Endothelial cell of umbilical vein (primary cell): ENCODE measurements at regions not wholly inside any gene's neighbourhood (a gene's known extent, or its start where the extent isn't known, plus 50 kb on each side); places are given as distances from the start of the nearest gene placed in this dataset.

Source experiments
- BruUV-seq: library from RNA; stranded (reverse); fragments of 400-500 nt; replicated peaks from 2 replicates; lab custom pipeline; 2021; lab: Mats Ljungman, UMichigan
- CTCF ChIA-PET: fragments of 300-600, 350-600 bp; sonication (Branson Sonifier 250); formaldehyde crosslinking; loops from one replicate; lab custom pipeline; 2021; ENCODE audit warnings: antibody characterized with exemption, inconsistent platforms; lab: Charles Lee
- POLR2A ChIA-PET: fragments of 300-600, 350-600 bp; sonication (Branson Sonifier 250); formaldehyde crosslinking; loops from one replicate; lab custom pipeline; 2021; ENCODE audit warnings: antibody characterized with exemption, inconsistent platforms; lab: Charles Lee
- DNase-seq: peaks from one replicate; pipeline ENCODE4 v3.0.0-alpha.2; 2011; ENCODE audit warnings: low read depth, low spot score
- FAIRE-seq: peaks from 2 replicates; lab custom pipeline; 2011; peaks lifted over from hg19 to GRCh38; lab: Jason Lieb, UNC
- H2AFZ ChIP-seq: 2 replicates; pipeline ENCODE4 v1.6.0; 2012; ENCODE audit warnings: low read depth, low read length, control low read depth, inconsistent platforms
- H3K27ac ChIP-seq: 2 replicates; pipeline ENCODE4 v1.5.1; 2011; ENCODE audit warnings: low read depth, mild to moderate bottlenecking, control low read depth, low read length, moderate library complexity; ENCODE audit not compliant: insufficient read depth
- H3K27me3 ChIP-seq, 2 experiments: 2 replicates each; pipeline versions ENCODE4 v1.6.0 to v1.6.1; 2011; ENCODE audit warnings: low read length in 2 of 2, mixed read lengths in 1 of 2; ENCODE audit not compliant: control insufficient read depth in 2 of 2, insufficient read depth in 2 of 2
- H3K36me3 ChIP-seq, 2 experiments: 2 replicates in 1 of 2; 3 replicates in 1 of 2; pipeline ENCODE4 v1.5.1; 2011; ENCODE audit warnings: low read length in 2 of 2, mild to moderate bottlenecking in 1 of 2, moderate library complexity in 1 of 2; ENCODE audit not compliant: control insufficient read depth in 2 of 2, insufficient read depth in 2 of 2; ENCODE audit errors: extremely low read depth in 1 of 2
- H3K4me1 ChIP-seq: 3 replicates; pipeline ENCODE4 v1.5.1; 2011; ENCODE audit warnings: mild to moderate bottlenecking, low read length; ENCODE audit not compliant: control insufficient read depth, insufficient read depth; ENCODE audit errors: extremely low read depth
- H3K4me2 ChIP-seq: 2 replicates; pipeline ENCODE4 v1.6.1; 2011; ENCODE audit warnings: low read length, control low read depth, mixed read lengths; ENCODE audit not compliant: insufficient read depth
- H3K4me3 ChIP-seq, 3 experiments: fragments of 200-600 bp in 1 of 3; sonication (generic), shearing (Covaris generic) in 1 of 3; replicated peaks in 1 of 3; 2 replicates each; pipeline ENCODE4 v1.5.1; 2011 to 2016; ENCODE audit warnings: control low read depth in 3 of 3, low read length in 3 of 3, mild to moderate bottlenecking in 2 of 3, inconsistent platforms in 1 of 3, low read depth in 1 of 3, moderate library complexity in 1 of 3; ENCODE audit not compliant: insufficient read depth in 1 of 3
- H3K79me2 ChIP-seq: 2 replicates; pipeline ENCODE4 v1.6.0; 2012; ENCODE audit warnings: low read length, inconsistent platforms; ENCODE audit not compliant: control insufficient read depth, insufficient read depth
- H3K9ac ChIP-seq: replicated peaks from 2 replicates; pipeline ENCODE3; 2011; ENCODE audit warnings: low read length, control low read depth; ENCODE audit not compliant: insufficient read depth; ENCODE audit errors: extremely low read depth
- H3K9me1 ChIP-seq: replicated peaks from 3 replicates; pipeline ENCODE4 v1.6.0; 2011; ENCODE audit warnings: mild to moderate bottlenecking, low read length; ENCODE audit not compliant: control insufficient read depth, insufficient read depth; ENCODE audit errors: extremely low read depth
- H3K9me3 ChIP-seq: replicated peaks from 2 replicates; pipeline ENCODE4 v1.5.1; 2012; ENCODE audit warnings: low read length, inconsistent platforms; ENCODE audit not compliant: control insufficient read depth, insufficient read depth
- H4K20me1 ChIP-seq: replicated peaks from 2 replicates; pipeline ENCODE3; 2011; ENCODE audit warnings: mild to moderate bottlenecking, low read length; ENCODE audit not compliant: control insufficient read depth, insufficient read depth; ENCODE audit errors: extremely low read depth
- CTCF ChIP-seq, 2 donors: IDR thresholded peaks; 1 replicate in 1 of 2; 2 replicates in 1 of 2; pipeline ENCODE4 v1.5.1; 2011; ENCODE audit warnings: low read length in 2 of 2, mild to moderate bottlenecking in 2 of 2, moderate library complexity in 2 of 2, control low read depth in 1 of 2, inconsistent platforms in 1 of 2, low read depth in 1 of 2; ENCODE audit not compliant: insufficient read depth in 1 of 2; ENCODE audit errors: extremely low read depth in 1 of 2
- EZH2 ChIP-seq: IDR thresholded peaks from 2 replicates; pipeline ENCODE4 v1.6.1; 2012; ENCODE audit warnings: borderline replicate concordance, low read depth, mild to moderate bottlenecking, moderate library complexity, low read length, inconsistent platforms; ENCODE audit not compliant: severe bottlenecking
- GATA2 ChIP-seq: IDR thresholded peaks from 2 replicates; pipeline ENCODE4 v1.7.0; 2011; ENCODE audit warnings: low read depth, mild to moderate bottlenecking, moderate library complexity, mixed read lengths, low read length; ENCODE audit not compliant: insufficient read length, insufficient read depth
- POLR2A ChIP-seq: IDR thresholded peaks from 2 replicates; pipeline ENCODE4 v1.6.1; 2012; ENCODE audit warnings: low read depth, mild to moderate bottlenecking, control low read depth, low read length
- POLR2AphosphoS5 ChIP-seq: IDR thresholded peaks from 2 replicates; pipeline ENCODE4 v1.6.1; 2012; ENCODE audit warnings: low read depth, mild to moderate bottlenecking, control low read depth, low read length, moderate library complexity; ENCODE audit not compliant: insufficient read depth
- dilution Hi-C: fragments of 300-500 bp; cut with MboI; formaldehyde crosslinking; loops from one replicate; pipeline ENCODE4 v1.15.0; 2019; ENCODE audit warnings: low sequenced_read_pairs; ENCODE audit not compliant: extremely low pct_ligation_motif_present
- intact Hi-C: fragments of 100-400 bp; cut with micrococcal nuclease; formaldehyde crosslinking; loops from one replicate; pipeline ENCODE4 v1.10.0; 2022

- Histone ChIP-seq H3K9me1 (no peaks in the 10 kb centered on the region), H3K4me3 (no peak overlapping the region), H3K9me3 (no peaks in the 10 kb centered on the region), H3K27ac (no peak overlapping the region), H3K27me3 (peaks cover 0 to 6% of the 10 kb centered on the region in 2 experiments), H3K79me2 (no peaks in the 10 kb centered on the region), H3K36me3 (no peaks in the 10 kb centered on the region), H3K9ac (no peak overlapping the region), H2AFZ (no peak overlapping the region), H3K4me1 (no peaks in the 10 kb centered on the region), H3K4me2 (no peak overlapping the region), H4K20me1 (no peaks in the 10 kb centered on the region)
- TF ChIP-seq POLR2A (no peak), POLR2AphosphoS5 (no peak), GATA2 (no peak), EZH2 (no peak), CTCF (IDR thresholded peaks at IDR 0.05; ENCODE audit: extremely low read depth in 1 of 2, insufficient read depth in 1 of 2, low read depth in 1 of 2, low read length in 2 of 2) (no peak)
- BruUV-seq: no TSS peak
- POLR2A ChIA-PET: no interaction called here
- CTCF ChIA-PET: interaction anchor here (1.5 to 2.1 kb wide), 3 partner anchors 13 to 39 kb away, joined by 3 to 9 read pairs (median 3); no protein-coding TSS in a partner anchor
- intact Hi-C loops (no loop called here), dilution Hi-C loops (no loop called here)
- no peak for FAIRE-seq
- no peak for DNase-seq
Measured at GRCh38 chr5:66345281-66345680, 201.2 kb downstream of the SREK1 start.

- H3K27ac ChIP-seq: no peak overlapping the region
- no TSS peak for BruUV-seq
- no peak overlapping the region for H3K9ac ChIP-seq
- intact Hi-C loops: no loop called here
- H3K4me3 ChIP-seq: no peak overlapping the region
- dilution Hi-C loops: no loop called here
- CTCF ChIA-PET: interaction anchor here (1.6 to 1.8 kb wide), 2 partner anchors 11 to 41 kb away, joined by 3 to 5 read pairs; no protein-coding TSS in a partner anchor
- FAIRE-seq (no peak), DNase-seq (no peak)
- POLR2A ChIA-PET: no interaction called here
- H3K4me1 ChIP-seq: no peaks in the 10 kb centered on the region
- H3K9me3 ChIP-seq: no peaks in the 10 kb centered on the region
- no peaks in the 10 kb centered on the region for H4K20me1 ChIP-seq
- H2AFZ ChIP-seq: no peak overlapping the region
- no peaks in the 10 kb centered on the region for H3K9me1 ChIP-seq
- H3K79me2 ChIP-seq: no peaks in the 10 kb centered on the region
- peaks cover 0 to 6% of the 10 kb centered on the region in 2 experiments for H3K27me3 ChIP-seq
- H3K4me2 ChIP-seq: no peak overlapping the region
- no peak for TF ChIP-seq POLR2A
- no peaks in the 10 kb centered on the region for H3K36me3 ChIP-seq
Measured at GRCh38 chr5:66346869-66347268, 202.8 kb downstream of the SREK1 start.
